ENCODE measurements at regions not wholly inside any gene's neighbourhood (a gene's known extent, or its start where the extent isn't known, plus 50 kb on each side); places are given as distances from the start of the nearest gene placed in this dataset.

- no peak overlapping the region for H2AK5ac ChIP-seq (ENCODE audit: low read depth, low read length)
- H3K36me3 ChIP-seq (ENCODE audit: control insufficient read depth, insufficient read depth, low read length), result no peaks in the 10 kb centered on the region
- no peak overlapping the region for H3K9ac ChIP-seq (ENCODE audit: low read depth, low read length)
- ATAC-seq (ENCODE audit: low read depth), result no peak
- no peak overlapping the region for H4K5ac ChIP-seq (ENCODE audit: low read depth, low read length)
- H3K79me1 ChIP-seq (ENCODE audit: low read depth in 1 of 2, low read length in 2 of 2), result no peaks in the 10 kb centered on the region
- dilution Hi-C loops (cut with HindIII; ENCODE audit: low sequenced_read_pairs, unreplicated experiment), result no loop called here
- no peak overlapping the region for H2BK120ac ChIP-seq (ENCODE audit: low read depth, low read length)
- no peak overlapping the region for H3K4ac ChIP-seq (ENCODE audit: low read depth, low read length)
- H3K4me1 ChIP-seq (ENCODE audit: control insufficient read depth, insufficient read depth, low read length), result peaks cover 5% of the 10 kb centered on the region
- H2BK20ac ChIP-seq (ENCODE audit: low read depth, low read length), result no peak overlapping the region
- H2AK9ac ChIP-seq (replicated peaks; ENCODE audit: low read depth, low read length, poor library complexity), result no peak overlapping the region
- ChIA-PET POLR2A (ENCODE audit: unreplicated experiment) (no interaction called here), CTCF (no interaction called here)
- no peak overlapping the region for H3K4me3 ChIP-seq (ENCODE audit: insufficient read depth, low read depth, low read length)
- no peak overlapping the region for H2BK5ac ChIP-seq (ENCODE audit: low read depth, low read length, poor library complexity, severe bottlenecking)
- TF ChIP-seq MXI1 (IDR thresholded peaks at IDR 0.05; ENCODE audit: borderline replicate concordance, low read depth, low read length), result no peak
- no peak for TF ChIP-seq CEBPB (IDR thresholded peaks at IDR 0.05; ENCODE audit: low read depth, low read length)
- no peak for TF ChIP-seq RAD21 (IDR thresholded peaks at IDR 0.05; ENCODE audit: low read length)
- no peak for TF ChIP-seq RFX5 (IDR thresholded peaks at IDR 0.05; ENCODE audit: low read depth, low read length)
- no peak for TF ChIP-seq CHD1 (IDR thresholded peaks at IDR 0.05; ENCODE audit: low read depth, low read length)
- no peak for TF ChIP-seq FOS (IDR thresholded peaks at IDR 0.05; ENCODE audit: low read depth, low read length)
- TF ChIP-seq RCOR1 (IDR thresholded peaks at IDR 0.05; ENCODE audit: insufficient replicate concordance, low read length), result no peak
- no peak for TF ChIP-seq POLR2A (IDR thresholded peaks at IDR 0.05; ENCODE audit: low read depth, low read length)
- TF ChIP-seq MAZ (IDR thresholded peaks at IDR 0.05; ENCODE audit: borderline replicate concordance, low read depth, low read length), result no peak
- TF ChIP-seq, protein P1, sequence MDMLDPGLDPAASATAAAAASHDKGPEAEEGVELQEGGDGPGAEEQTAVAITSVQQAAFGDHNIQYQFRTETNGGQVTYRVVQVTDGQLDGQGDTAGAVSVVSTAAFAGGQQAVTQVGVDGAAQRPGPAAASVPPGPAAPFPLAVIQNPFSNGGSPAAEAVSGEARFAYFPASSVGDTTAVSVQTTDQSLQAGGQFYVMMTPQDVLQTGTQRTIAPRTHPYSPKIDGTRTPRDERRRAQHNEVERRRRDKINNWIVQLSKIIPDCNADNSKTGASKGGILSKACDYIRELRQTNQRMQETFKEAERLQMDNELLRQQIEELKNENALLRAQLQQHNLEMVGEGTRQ (IDR thresholded peaks at IDR 0.05; ENCODE audit: low read depth, low read length), result no peak
- TF ChIP-seq, protein P2, sequence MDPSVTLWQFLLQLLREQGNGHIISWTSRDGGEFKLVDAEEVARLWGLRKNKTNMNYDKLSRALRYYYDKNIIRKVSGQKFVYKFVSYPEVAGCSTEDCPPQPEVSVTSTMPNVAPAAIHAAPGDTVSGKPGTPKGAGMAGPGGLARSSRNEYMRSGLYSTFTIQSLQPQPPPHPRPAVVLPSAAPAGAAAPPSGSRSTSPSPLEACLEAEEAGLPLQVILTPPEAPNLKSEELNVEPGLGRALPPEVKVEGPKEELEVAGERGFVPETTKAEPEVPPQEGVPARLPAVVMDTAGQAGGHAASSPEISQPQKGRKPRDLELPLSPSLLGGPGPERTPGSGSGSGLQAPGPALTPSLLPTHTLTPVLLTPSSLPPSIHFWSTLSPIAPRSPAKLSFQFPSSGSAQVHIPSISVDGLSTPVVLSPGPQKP (IDR thresholded peaks at IDR 0.05; ENCODE audit: borderline replicate concordance, low read depth, low read length), result no peak
- TF ChIP-seq MAFK (IDR thresholded peaks at IDR 0.05; ENCODE audit: low read depth, low read length), result no peak
- TF ChIP-seq BHLHE40 (IDR thresholded peaks at IDR 0.05; ENCODE audit: low read depth, low read length), result no peak
- no peak for TF ChIP-seq SMC3 (IDR thresholded peaks at IDR 0.05; ENCODE audit: low read depth, low read length)
- TF ChIP-seq, protein P3, sequence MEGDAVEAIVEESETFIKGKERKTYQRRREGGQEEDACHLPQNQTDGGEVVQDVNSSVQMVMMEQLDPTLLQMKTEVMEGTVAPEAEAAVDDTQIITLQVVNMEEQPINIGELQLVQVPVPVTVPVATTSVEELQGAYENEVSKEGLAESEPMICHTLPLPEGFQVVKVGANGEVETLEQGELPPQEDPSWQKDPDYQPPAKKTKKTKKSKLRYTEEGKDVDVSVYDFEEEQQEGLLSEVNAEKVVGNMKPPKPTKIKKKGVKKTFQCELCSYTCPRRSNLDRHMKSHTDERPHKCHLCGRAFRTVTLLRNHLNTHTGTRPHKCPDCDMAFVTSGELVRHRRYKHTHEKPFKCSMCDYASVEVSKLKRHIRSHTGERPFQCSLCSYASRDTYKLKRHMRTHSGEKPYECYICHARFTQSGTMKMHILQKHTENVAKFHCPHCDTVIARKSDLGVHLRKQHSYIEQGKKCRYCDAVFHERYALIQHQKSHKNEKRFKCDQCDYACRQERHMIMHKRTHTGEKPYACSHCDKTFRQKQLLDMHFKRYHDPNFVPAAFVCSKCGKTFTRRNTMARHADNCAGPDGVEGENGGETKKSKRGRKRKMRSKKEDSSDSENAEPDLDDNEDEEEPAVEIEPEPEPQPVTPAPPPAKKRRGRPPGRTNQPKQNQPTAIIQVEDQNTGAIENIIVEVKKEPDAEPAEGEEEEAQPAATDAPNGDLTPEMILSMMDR (conservative IDR thresholded peaks at IDR 0.05; ENCODE audit: low read depth, low read length), result no peak
- no peak overlapping the region for H2AFZ ChIP-seq (replicated peaks; ENCODE audit: low read length, poor library complexity)
- no peak overlapping the region for H3K18ac ChIP-seq (ENCODE audit: low read depth, low read length)
- no peaks in the 10 kb centered on the region for H3K9me3 ChIP-seq (ENCODE audit: control insufficient read depth, insufficient read depth, low read length)
- H4K20me1 ChIP-seq (ENCODE audit: insufficient read depth, low read length), result no peaks in the 10 kb centered on the region
- DNase-seq, result no peak
- in situ Hi-C loops (cut with MboI; ENCODE audit: low sequenced_read_pairs), result no loop called here
- no peaks in the 10 kb centered on the region; the same call in none of the 2 replicates for H3K9me1 ChIP-seq (ENCODE audit: insufficient read depth, low read length)
- H3K4me2 ChIP-seq (ENCODE audit: low read depth, low read length), result no peak overlapping the region
- no TSS peak for BruUV-seq (replicated peaks)
- H3K14ac ChIP-seq (replicated peaks; ENCODE audit: low read depth, low read length), result no peak overlapping the region
- no peak overlapping the region for H4K91ac ChIP-seq (ENCODE audit: insufficient read depth, low read depth, low read length)
- no peak overlapping the region for H3K27ac ChIP-seq (ENCODE audit: insufficient read depth, low read length)
- no peak overlapping the region for H3K56ac ChIP-seq (ENCODE audit: extremely low read depth, insufficient read depth, low read length)
- H2BK15ac ChIP-seq (ENCODE audit: low read depth, low read length), result no peak overlapping the region
- H4K8ac ChIP-seq (ENCODE audit: low read depth in 2 of 2, low read length in 2 of 2), result no peak overlapping the region
- peaks cover 11% of the 10 kb centered on the region; the same call in 1 of the 2 replicates for H3K27me3 ChIP-seq (ENCODE audit: control insufficient read depth, insufficient read depth, low read length)
- 83% methylated on average over 4 of the region's 10 CpGs; no CpG with 5 or more reads in 1 of the 2 experiments for WGBS, 2 experiments (ENCODE audit: extremely low coverage in 2 of 2, insufficient read length in 1 of 2)
- intact Hi-C loops (cut with micrococcal nuclease), result no loop called here
- H3K23ac ChIP-seq (ENCODE audit: low read depth, low read length), result no peak overlapping the region
These were observed 89.1 kb upstream of the IER5L start for GRCh38 chr9:129267141-129267540.
